Right cardiac atrium (tissue), 5 donors: ENCODE measurements at regions not wholly inside any gene's neighbourhood (a gene's known extent, or its start where the extent isn't known, plus 50 kb on each side); places are given as distances from the start of the nearest gene placed in this dataset.
"Not testable (repeated sequence)": the region's sequence is repeated elsewhere in the genome, so short reads cannot be mapped to it uniquely, and the experiment has no call there.

Experiments
- ATAC-seq, 2 donors: fragments of 200-7000 bp; cut with Tn5 transposase; one replicate each; pipeline versions ENCODE4 v1.8.0 to v1.9.1; 2020; ENCODE audit warnings: moderate library complexity in 2 of 2, mild to moderate bottlenecking in 1 of 2
- DNase-seq, 3 donors: peaks; one replicate each; pipeline ENCODE4 v3.0.0-alpha.2; 2020
- H3K27ac ChIP-seq: one replicate; pipeline ENCODE4 v1.5.1; 2013; ENCODE audit warnings: mild to moderate bottlenecking, low read length, control low read depth, moderate library complexity
- H3K27me3 ChIP-seq: one replicate; pipeline ENCODE4 v1.6.1; 2013; ENCODE audit not compliant: control insufficient read depth, insufficient read depth
- H3K4me1 ChIP-seq: one replicate; pipeline ENCODE4 v1.6.1; 2013; ENCODE audit warnings: low read length; ENCODE audit not compliant: control insufficient read depth, insufficient read depth
- H3K4me3 ChIP-seq: one replicate; pipeline ENCODE4 v1.5.1; 2013; ENCODE audit warnings: low read length, control low read depth
- H3K9me3 ChIP-seq: one replicate; pipeline ENCODE4 v1.6.1; 2013; ENCODE audit warnings: low read length; ENCODE audit not compliant: control insufficient read depth
- WGBS: extraction: QIAGEN DNeasy Blood & Tissue Kit; methylation state at CpG from one replicate; pipeline ENCODE4 v1.1.7; 2013; 5-methylcytosine and 5-hydroxymethylcytosine counted together
- intact Hi-C, 4 donors: fragments of 100-400 bp; cut with DNase I; formaldehyde crosslinking; loops; one replicate each; pipeline versions ENCODE4 v1.11.0 to v1.14.0; 2022 to 2023
- donor health status: healthy with polysubstance abuse.
- donor health status: DM: no; HTN: yes; CAD: no.
- donor health status: DM: no; HTN: no; CAD: no.
- donor health status: DM: no; HTN: yes; CAD: no; lungs with severe emphysema.
- donor health status: DM: yes; HTN: yes; CAD: no.

GRCh38 chr17:45639297-45639849, 144.7 kb upstream of the CRHR1 start:
- H3K4me1 ChIP-seq = no peaks in the 10 kb centered on the region
- H3K27ac ChIP-seq = no peak overlapping the region
- H3K27me3 ChIP-seq = no peaks in the 10 kb centered on the region
- ATAC-seq = no peak
- no peaks in the 10 kb centered on the region for H3K9me3 ChIP-seq
- H3K4me3 ChIP-seq = no peak overlapping the region
- DNase-seq = no peak
- WGBS = 91% methylated on average over 4 of the region's 4 CpGs
- intact Hi-C loops = no loop called here

GRCh38 chr17:45640141-45640850, 143.8 kb upstream of the CRHR1 start:
- 16% methylated on average over 3 of the region's 3 CpGs for WGBS
- peak; percentile 72 to 84 (median 75) for DNase-seq
- H3K9me3 ChIP-seq = no peaks in the 10 kb centered on the region
- intact Hi-C loops = loop anchor here in 3 of 4 donors (2.0 to 10.0 kb wide), 3 partner anchors 192 to 195 kb away; no protein-coding TSS in a partner anchor
- no peak overlapping the region for H3K27ac ChIP-seq
- H3K4me1 ChIP-seq = no peaks in the 10 kb centered on the region
- H3K27me3 ChIP-seq = no peaks in the 10 kb centered on the region
- ATAC-seq = peak; percentile 62 to 88
- H3K4me3 ChIP-seq = no peak overlapping the region

- H3K9me3 ChIP-seq = no peaks in the 10 kb centered on the region
These were observed 142.6 kb upstream of the CRHR1 start for GRCh38 chr17:45641541-45641940.

GRCh38 chr17:45643591-45643990, 140.5 kb upstream of the CRHR1 start:
- DNase-seq = no peak
- Histone ChIP-seq H3K4me3 (no peak overlapping the region), H3K27me3 (no peaks in the 10 kb centered on the region), H3K9me3 (no peaks in the 10 kb centered on the region), H3K4me1 (no peaks in the 10 kb centered on the region), H3K27ac (no peak overlapping the region)
- intact Hi-C loops = loop anchor here in 3 of 4 donors (2.0 to 10.0 kb wide), 3 partner anchors 187 to 191 kb away; no protein-coding TSS in a partner anchor
- 83% methylated on average over 10 of the region's 10 CpGs for WGBS
- ATAC-seq = no peak

More at GRCh38 chr17:45641541-45641940, 142.6 kb upstream of the CRHR1 start:
- H3K27me3 ChIP-seq = no peaks in the 10 kb centered on the region
- 85% methylated on average over 5 of the region's 5 CpGs for WGBS
- H3K4me3 ChIP-seq = no peak overlapping the region
- DNase-seq (no peak), ATAC-seq (peak in 1 of 2 donors; percentile 11)
- no peaks in the 10 kb centered on the region for H3K4me1 ChIP-seq
- H3K27ac ChIP-seq = no peak overlapping the region
- intact Hi-C loops = loop anchor here in 3 of 4 donors (2.0 to 10.0 kb wide), 3 partner anchors 191 to 193 kb away; no protein-coding TSS in a partner anchor

- intact Hi-C loops = loop anchor here in 2 of 4 donors (5.0 to 10.0 kb wide), 2 partner anchors 188 to 190 kb away; no protein-coding TSS in a partner anchor
- WGBS = 75% methylated on average over 1 of the region's 1 CpG
- H3K4me3 ChIP-seq, ATAC-seq, H3K27ac ChIP-seq, H3K4me1 ChIP-seq, H3K9me3 ChIP-seq, H3K27me3 ChIP-seq, DNase-seq: not testable (repeated sequence)
These were observed 139.5 kb upstream of the CRHR1 start for GRCh38 chr17:45644637-45645036.

- intact Hi-C loops = loop anchor here in 1 of 4 donors (10.0 kb wide), 1 partner anchor 189 kb away; no protein-coding TSS in a partner anchor
- Histone ChIP-seq H3K27ac (no peak overlapping the region), H3K4me1 (no peaks in the 10 kb centered on the region), H3K9me3 (no peaks in the 10 kb centered on the region), H3K4me3 (no peak overlapping the region), H3K27me3 (no peaks in the 10 kb centered on the region)
- WGBS = 90% methylated on average over 3 of the region's 3 CpGs
- no peak for ATAC-seq
- DNase-seq = no peak
These were observed 138.8 kb upstream of the CRHR1 start for GRCh38 chr17:45645330-45645729.

- WGBS = 32% methylated on average over 12 of the region's 12 CpGs
- intact Hi-C loops = loop anchor here in 1 of 4 donors (10.0 kb wide), 1 partner anchor 188 kb away; no protein-coding TSS in a partner anchor
- Histone ChIP-seq H3K4me1 (no peaks in the 10 kb centered on the region), H3K9me3 (no peaks in the 10 kb centered on the region), H3K4me3 (no peak overlapping the region), H3K27ac (no peak overlapping the region), H3K27me3 (no peaks in the 10 kb centered on the region)
- DNase-seq (peak in 1 of 3 donors; percentile 54), ATAC-seq (peak in 1 of 2 donors; percentile 50)
These were observed 137.7 kb upstream of the CRHR1 start for GRCh38 chr17:45646288-45646988.

GRCh38 chr17:45648642-45649041, 135.5 kb upstream of the CRHR1 start:
- intact Hi-C loops = loop anchor here in 1 of 4 donors (10.0 kb wide), 1 partner anchor 186 kb away; no protein-coding TSS in a partner anchor
- Histone ChIP-seq H3K4me1 (no peaks in the 10 kb centered on the region), H3K4me3 (no peak overlapping the region), H3K27me3 (no peaks in the 10 kb centered on the region), H3K9me3 (no peaks in the 10 kb centered on the region), H3K27ac (no peak overlapping the region)
- ATAC-seq (no peak), DNase-seq (no peak)
- WGBS = 64% methylated on average over 6 of the region's 6 CpGs

- no peaks in the 10 kb centered on the region for H3K4me1 ChIP-seq
- ATAC-seq = no peak
- no peaks in the 10 kb centered on the region for H3K27me3 ChIP-seq
- H3K4me3 ChIP-seq = no peak overlapping the region
- H3K27ac ChIP-seq = no peak overlapping the region
- DNase-seq = no peak
- WGBS = 55% methylated on average over 5 of the region's 5 CpGs
- no peaks in the 10 kb centered on the region for H3K9me3 ChIP-seq
- intact Hi-C loops = loop anchor here in 1 of 4 donors (10.0 kb wide), 1 partner anchor 185 kb away; no protein-coding TSS in a partner anchor
These were observed 134.3 kb upstream of the CRHR1 start for GRCh38 chr17:45649796-45650195.

GRCh38 chr17:45650561-45650960, 133.6 kb upstream of the CRHR1 start:
- Histone ChIP-seq H3K4me3 (no peak overlapping the region), H3K9me3 (no peaks in the 10 kb centered on the region), H3K4me1 (no peaks in the 10 kb centered on the region), H3K27ac (no peak overlapping the region), H3K27me3 (no peaks in the 10 kb centered on the region)
- WGBS = 38% methylated on average over 10 of the region's 10 CpGs
- ATAC-seq (no peak), DNase-seq (no peak)
- intact Hi-C loops = no loop called here
